Gastrocnemius medialis (tissue), 4 donors: ENCODE measurements at regions not wholly inside any gene's neighbourhood (a gene's known extent, or its start where the extent isn't known, plus 50 kb on each side); places are given as distances from the start of the nearest gene placed in this dataset.
A peak's percentile ranks its signal among the peaks of the same experiment; 100 is the strongest.

Experiments
- ATAC-seq, 2 donors: fragments of 150-250 bp; one replicate each; pipeline ENCODE4 v1.9.1; 2016
- DNase-seq, 2 donors: peaks; one replicate each; pipeline ENCODE4 v3.0.0-alpha.2; 2019
- H3K27ac ChIP-seq, 4 donors: fragments of 200-600 bp; sonication (generic); 1 replicate in 1 of 4; 2 replicates in 3 of 4; pipeline ENCODE4 v1.5.1; 2016 to 2018; ENCODE audit warnings: mild to moderate bottlenecking in 2 of 4, moderate library complexity in 1 of 4
- H3K27me3 ChIP-seq, 3 donors: fragments of 200-600 bp; sonication (generic) in 2 of 3; 1 replicate in 1 of 3; 2 replicates in 2 of 3; pipeline versions ENCODE4 v1.5.1 to v1.6.0; 2016 to 2019; ENCODE audit warnings: mild to moderate bottlenecking in 1 of 3, moderate library complexity in 1 of 3
- H3K36me3 ChIP-seq, 2 donors: fragments of 200-600 bp; sonication (generic) in 1 of 2; one replicate each; pipeline ENCODE4 v1.5.1; 2017 to 2018
- H3K4me1 ChIP-seq, 2 donors: fragments of 200-600 bp; sonication (generic) in 1 of 2; one replicate each; pipeline ENCODE4 v1.5.1; 2016 to 2017; ENCODE audit warnings: mild to moderate bottlenecking in 2 of 2
- H3K4me3 ChIP-seq, 4 donors: fragments of 200-600 bp; sonication (generic) in 3 of 4; 1 replicate in 1 of 4; 2 replicates in 3 of 4; pipeline ENCODE4 v1.5.1; 2016 to 2019; ENCODE audit warnings: mild to moderate bottlenecking in 2 of 4
- H3K9me3 ChIP-seq, 3 donors: fragments of 200-600 bp; sonication (generic) in 2 of 3; 1 replicate in 1 of 3; 2 replicates in 2 of 3; pipeline ENCODE4 v1.5.1; 2016 to 2019
- POLR2A ChIP-seq, 2 donors: fragments of 450-650 bp; IDR thresholded peaks; one replicate each; pipeline ENCODE4 v1.6.1; 2017; ENCODE audit warnings: antibody characterized with exemption in 2 of 2, mild to moderate bottlenecking in 2 of 2, moderate library complexity in 2 of 2
- in situ Hi-C, 4 donors: fragments of 200-750 bp; cut with MboI; loops; one replicate each; pipeline versions ENCODE4 v1.15.0 to v1.8.0; 2017; ENCODE audit warnings: low sequenced_read_pairs in 4 of 4
- intact Hi-C: fragments of 100-400 bp; cut with DNase I; formaldehyde crosslinking; loops from one replicate; pipeline ENCODE4 v1.15.1; 2023; ENCODE audit warnings: low total_unique reads
- TF ChIP-seq, protein P1 (sequence below), 5 experiments: fragments of 450-650 bp in 3 of 5; fragments of 200-600 bp in 2 of 5; sonication (generic) in 2 of 5; IDR thresholded peaks in 4 of 5; conservative IDR thresholded peaks in 1 of 5; 1 replicate in 4 of 5; 2 replicates in 1 of 5; pipeline ENCODE4 v1.5.1; 2016 to 2019; ENCODE audit warnings: antibody characterized with exemption in 5 of 5, mild to moderate bottlenecking in 3 of 5, moderate library complexity in 3 of 5

DNA sequence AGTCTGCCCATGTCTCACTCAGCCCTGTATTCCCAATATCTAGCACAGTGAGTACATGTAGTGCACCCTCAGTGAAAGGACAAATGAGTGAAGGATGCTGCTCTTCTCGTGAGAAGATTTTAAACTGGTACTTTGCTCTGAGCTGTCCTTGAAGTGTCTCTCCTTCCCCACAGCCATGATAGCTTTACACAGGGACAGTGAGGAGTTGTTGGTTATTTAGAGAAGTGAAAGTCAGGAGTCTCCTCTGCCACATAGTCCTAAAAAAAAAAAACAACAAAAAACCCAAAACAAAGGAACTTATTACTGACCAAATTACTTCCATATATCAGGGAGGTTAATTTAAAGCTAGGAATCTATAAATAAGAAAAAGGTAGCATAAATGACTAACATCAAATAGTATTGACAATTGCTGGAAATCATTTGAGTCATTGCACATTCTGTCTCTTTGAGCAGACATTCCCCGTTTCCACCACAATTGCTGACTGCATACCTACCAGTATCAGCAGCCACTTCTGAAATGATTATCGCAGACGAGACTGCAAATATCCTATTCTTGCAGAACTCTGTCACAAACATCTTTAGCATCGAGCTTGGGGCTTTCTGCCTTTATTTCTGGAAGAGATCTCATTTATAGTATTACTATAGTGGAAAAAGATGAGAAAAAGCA, 202.1 kb downstream of the PTEN start:
- Histone ChIP-seq H3K36me3 (no peaks in the 10 kb centered on the region), H3K27me3 (no peaks in the 10 kb centered on the region), H3K4me3 (no peak overlapping the region), H3K4me1 (peaks cover 0 to 25% of the 10 kb centered on the region in 2 donors), H3K9me3 (no peaks in the 10 kb centered on the region), H3K27ac (peak overlapping the region; percentile 4 to 68 (median 34))
- TF ChIP-seq POLR2A (IDR thresholded peaks at IDR 0.05), result no peak
- TF ChIP-seq, protein P1, sequence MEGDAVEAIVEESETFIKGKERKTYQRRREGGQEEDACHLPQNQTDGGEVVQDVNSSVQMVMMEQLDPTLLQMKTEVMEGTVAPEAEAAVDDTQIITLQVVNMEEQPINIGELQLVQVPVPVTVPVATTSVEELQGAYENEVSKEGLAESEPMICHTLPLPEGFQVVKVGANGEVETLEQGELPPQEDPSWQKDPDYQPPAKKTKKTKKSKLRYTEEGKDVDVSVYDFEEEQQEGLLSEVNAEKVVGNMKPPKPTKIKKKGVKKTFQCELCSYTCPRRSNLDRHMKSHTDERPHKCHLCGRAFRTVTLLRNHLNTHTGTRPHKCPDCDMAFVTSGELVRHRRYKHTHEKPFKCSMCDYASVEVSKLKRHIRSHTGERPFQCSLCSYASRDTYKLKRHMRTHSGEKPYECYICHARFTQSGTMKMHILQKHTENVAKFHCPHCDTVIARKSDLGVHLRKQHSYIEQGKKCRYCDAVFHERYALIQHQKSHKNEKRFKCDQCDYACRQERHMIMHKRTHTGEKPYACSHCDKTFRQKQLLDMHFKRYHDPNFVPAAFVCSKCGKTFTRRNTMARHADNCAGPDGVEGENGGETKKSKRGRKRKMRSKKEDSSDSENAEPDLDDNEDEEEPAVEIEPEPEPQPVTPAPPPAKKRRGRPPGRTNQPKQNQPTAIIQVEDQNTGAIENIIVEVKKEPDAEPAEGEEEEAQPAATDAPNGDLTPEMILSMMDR (IDR thresholded peaks at IDR 0.05 in 4 of 5, conservative IDR thresholded peaks at IDR 0.05 in 1 of 5), result no peak
- intact Hi-C loops (no loop called here), in situ Hi-C loops (no loop called here)
- DNase-seq, result no peak
- ATAC-seq, result no peak

DNA sequence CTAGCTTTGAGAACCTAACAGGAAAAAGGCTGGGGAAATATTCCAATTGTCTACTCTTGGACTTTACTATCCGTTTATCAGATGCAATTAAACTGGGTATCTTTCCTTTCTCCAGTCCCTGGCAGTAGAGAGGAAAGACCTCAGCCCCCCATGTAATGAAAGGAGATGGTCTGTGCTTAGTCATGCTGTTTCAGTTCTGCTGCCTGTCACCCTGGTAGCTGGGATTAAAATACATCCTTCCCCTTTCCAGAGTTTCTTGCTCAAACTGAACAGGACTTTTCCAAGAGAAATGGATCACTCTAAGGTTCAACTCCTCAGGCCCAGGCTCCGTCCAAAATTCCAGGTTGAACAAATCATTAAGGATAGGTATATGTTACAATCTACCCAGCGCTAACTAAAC, 202.9 kb downstream of the PTEN start:
- DNase-seq (no peak), ATAC-seq (no peak)
- H3K27ac ChIP-seq, result peak overlapping the region in 3 of 4 donors; percentile 2 to 16 (median 12)
- H3K36me3 ChIP-seq, result no peaks in the 10 kb centered on the region
- in situ Hi-C loops (no loop called here), intact Hi-C loops (no loop called here)
- H3K4me1 ChIP-seq, result peaks cover 0 to 25% of the 10 kb centered on the region in 2 donors
- no peaks in the 10 kb centered on the region for H3K9me3 ChIP-seq
- no peaks in the 10 kb centered on the region for H3K27me3 ChIP-seq
- TF ChIP-seq, protein P1 (IDR thresholded peaks at IDR 0.05 in 4 of 5, conservative IDR thresholded peaks at IDR 0.05 in 1 of 5), result no peak
- TF ChIP-seq POLR2A (IDR thresholded peaks at IDR 0.05), result no peak
- H3K4me3 ChIP-seq, result no peak overlapping the region

DNA sequence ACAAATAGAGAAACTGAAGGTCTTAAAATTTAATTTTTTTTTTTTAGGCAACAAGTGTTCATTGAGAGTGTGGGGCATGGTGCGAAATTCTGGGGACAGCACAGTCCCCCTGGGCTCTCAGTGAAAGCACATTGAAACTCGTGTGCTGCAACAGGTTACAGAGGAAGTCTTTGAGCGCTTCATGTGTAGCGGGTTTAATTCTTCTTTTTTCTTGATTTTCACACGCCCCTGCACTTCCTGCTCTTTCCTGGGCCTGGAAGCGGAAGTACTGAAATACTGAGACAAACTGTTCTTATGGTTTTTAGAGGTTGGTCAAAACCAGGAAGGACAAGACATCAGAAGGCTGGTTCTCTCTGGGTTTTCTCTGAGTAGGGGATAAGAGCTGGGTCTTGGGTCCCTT, 203.5 kb downstream of the PTEN start:
- no peaks in the 10 kb centered on the region for H3K36me3 ChIP-seq
- ATAC-seq, result no peak
- H3K27me3 ChIP-seq, result no peaks in the 10 kb centered on the region
- TF ChIP-seq POLR2A (IDR thresholded peaks at IDR 0.05), result no peak
- TF ChIP-seq, protein P1 (IDR thresholded peaks at IDR 0.05 in 4 of 5, conservative IDR thresholded peaks at IDR 0.05 in 1 of 5), result no peak
- intact Hi-C loops, result no loop called here
- no peak for DNase-seq
- in situ Hi-C loops, result no loop called here
- no peaks in the 10 kb centered on the region for H3K9me3 ChIP-seq
- H3K4me1 ChIP-seq, result peaks cover 0 to 21% of the 10 kb centered on the region in 2 donors
- no peak overlapping the region for H3K4me3 ChIP-seq
- peak overlapping the region in 3 of 4 donors; percentile 2 to 16 (median 12) for H3K27ac ChIP-seq

DNA sequence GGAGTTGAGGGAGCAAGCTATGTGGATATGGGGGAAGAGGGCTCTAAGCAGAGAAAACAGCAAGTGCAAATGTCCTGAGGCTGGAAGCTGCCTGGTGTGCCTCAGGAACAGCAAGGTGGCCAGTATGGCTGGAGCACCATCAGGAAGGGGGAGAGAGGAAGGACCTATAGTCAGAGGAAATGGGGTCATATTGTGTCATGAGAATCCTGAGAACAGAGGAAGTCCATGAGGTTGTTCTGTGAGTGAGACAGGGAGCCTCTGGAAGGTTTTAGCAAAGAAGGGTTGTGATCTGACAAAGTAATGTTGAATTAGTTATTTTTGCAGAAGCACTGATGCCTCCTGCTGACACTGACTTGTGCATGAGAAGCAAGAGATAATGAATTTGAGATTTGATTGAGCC, 204.3 kb downstream of the PTEN start:
- Histone ChIP-seq H3K9me3 (no peaks in the 10 kb centered on the region), H3K27ac (no peak overlapping the region), H3K27me3 (no peaks in the 10 kb centered on the region), H3K4me1 (peaks cover 0 to 15% of the 10 kb centered on the region in 2 donors), H3K36me3 (no peaks in the 10 kb centered on the region), H3K4me3 (no peak overlapping the region)
- no peak for ATAC-seq
- TF ChIP-seq, protein P1 (IDR thresholded peaks at IDR 0.05 in 4 of 5, conservative IDR thresholded peaks at IDR 0.05 in 1 of 5), result no peak
- no peak for TF ChIP-seq POLR2A (IDR thresholded peaks at IDR 0.05)
- intact Hi-C loops (no loop called here), in situ Hi-C loops (no loop called here)
- no peak for DNase-seq

DNA sequence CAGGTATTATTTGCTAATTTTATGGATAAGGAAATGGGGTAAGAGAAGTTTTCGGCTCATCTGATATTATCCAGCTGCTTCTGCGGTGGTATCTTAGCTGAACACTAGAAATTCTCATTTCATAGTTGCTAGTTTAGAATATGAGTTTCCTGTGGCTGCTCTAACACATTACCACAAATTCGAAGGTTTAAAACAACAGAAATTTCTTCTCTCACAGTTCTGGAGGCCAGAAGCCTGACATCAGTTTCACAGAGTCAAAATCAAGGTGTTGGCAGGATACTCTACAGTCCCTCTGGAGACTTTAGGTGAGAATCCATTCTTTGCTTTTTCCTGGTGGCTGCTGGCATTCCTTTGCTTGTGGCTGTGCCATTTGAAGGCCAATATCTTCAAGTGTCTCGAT, 205.9 kb downstream of the PTEN start:
- ATAC-seq, result no peak
- intact Hi-C loops, result no loop called here
- Histone ChIP-seq H3K9me3 (no peaks in the 10 kb centered on the region), H3K4me3 (no peak overlapping the region), H3K27ac (no peak overlapping the region), H3K27me3 (no peaks in the 10 kb centered on the region), H3K36me3 (no peaks in the 10 kb centered on the region), H3K4me1 (no peaks in the 10 kb centered on the region)
- no peak for TF ChIP-seq POLR2A (IDR thresholded peaks at IDR 0.05)
- TF ChIP-seq, protein P1 (IDR thresholded peaks at IDR 0.05 in 4 of 5, conservative IDR thresholded peaks at IDR 0.05 in 1 of 5), result no peak
- in situ Hi-C loops, result no loop called here
- DNase-seq, result no peak
